HG02885 (cell line): ENCODE measurements at regions not wholly inside any gene's neighbourhood (a gene's known extent, or its start where the extent isn't known, plus 50 kb on each side); places are given as distances from the start of the nearest gene placed in this dataset.
"Not testable (repeated sequence)": the region's sequence is repeated elsewhere in the genome, so short reads cannot be mapped to it uniquely, and the experiment has no call there.

Experiments
- ATAC-seq: cut with Tn5 transposase; IDR thresholded peaks from one replicate; pipeline ENCODE4 v1.9.1; 2021; ENCODE audit warnings: mild to moderate bottlenecking; ENCODE audit not compliant: unreplicated experiment, poor library complexity

DNA sequence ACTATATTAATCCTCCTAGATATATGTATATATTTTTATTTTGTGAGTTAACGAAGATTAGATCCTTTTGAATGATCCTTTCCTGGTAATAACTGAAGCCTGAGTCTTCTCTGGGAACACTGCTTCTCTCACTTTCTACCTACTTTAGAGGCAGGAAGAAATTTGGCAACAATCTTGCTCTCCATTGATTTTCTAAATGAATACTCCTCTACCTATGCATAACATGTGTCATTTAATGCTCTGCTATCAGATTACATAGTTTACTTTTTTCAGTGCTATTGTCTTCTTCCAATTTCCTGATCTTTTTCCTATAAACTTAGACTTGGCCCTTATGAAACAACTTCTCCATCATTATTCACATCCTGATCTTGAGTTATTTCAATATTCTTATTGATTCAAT, 60.4 kb upstream of the PDHA2 start:
- ATAC-seq: no peak

DNA sequence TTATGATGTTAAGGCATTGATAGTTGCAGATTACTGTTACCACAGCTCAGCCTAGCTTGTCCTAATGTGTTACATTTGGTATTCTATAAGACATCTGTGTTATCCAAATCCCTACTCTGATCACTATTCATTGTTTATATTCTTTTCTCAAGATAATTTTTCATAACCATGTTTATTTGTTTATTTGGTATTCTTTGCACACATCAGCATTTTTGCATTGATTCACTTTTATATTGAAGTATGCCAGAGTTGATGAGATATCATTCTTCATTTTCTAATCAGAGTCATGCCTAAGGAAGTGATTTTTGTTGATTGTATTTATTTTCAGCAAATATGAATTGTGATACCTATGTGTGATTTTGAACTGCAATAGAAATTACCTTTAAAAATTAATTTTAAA, 61.2 kb upstream of the PDHA2 start:
- ATAC-seq: no peak

DNA sequence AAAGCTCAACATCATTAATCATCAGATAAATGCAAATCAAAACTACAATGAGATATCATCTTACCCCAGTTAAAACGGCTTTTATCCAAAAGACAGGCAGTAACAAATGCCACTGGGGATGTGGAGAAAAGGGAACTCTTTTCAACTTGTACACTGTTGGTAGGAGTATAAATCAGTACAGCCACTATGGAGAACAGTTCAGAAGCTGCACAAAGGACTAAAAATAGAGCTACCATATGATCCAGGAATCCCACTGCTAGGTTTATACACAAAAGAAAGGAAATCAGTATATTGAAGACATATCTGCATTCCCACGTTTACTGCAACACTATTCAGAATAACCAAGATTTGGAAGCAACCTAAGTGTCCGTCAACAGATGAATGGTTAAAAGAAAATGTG, 69.3 kb upstream of the PDHA2 start:
- ATAC-seq: not testable (repeated sequence)

DNA sequence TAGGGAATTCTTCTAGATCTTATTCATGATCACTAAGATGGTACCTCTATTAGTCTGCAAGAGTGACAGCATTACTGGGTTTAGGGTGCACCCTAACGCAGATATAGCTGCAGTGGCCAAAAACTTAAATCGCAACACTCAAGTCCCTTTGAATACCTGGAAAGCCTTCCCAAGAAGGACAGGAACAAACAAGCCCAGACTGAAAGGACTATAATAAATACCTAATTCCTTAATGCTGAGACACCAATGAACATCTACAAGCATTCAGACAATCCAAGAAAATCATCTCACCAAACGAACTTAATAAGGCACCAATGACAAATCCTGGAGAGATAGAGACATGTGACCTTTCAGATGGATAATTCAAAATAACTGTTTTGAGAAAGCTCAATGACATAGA, 74.9 kb upstream of the PDHA2 start:
- no peak for ATAC-seq

DNA sequence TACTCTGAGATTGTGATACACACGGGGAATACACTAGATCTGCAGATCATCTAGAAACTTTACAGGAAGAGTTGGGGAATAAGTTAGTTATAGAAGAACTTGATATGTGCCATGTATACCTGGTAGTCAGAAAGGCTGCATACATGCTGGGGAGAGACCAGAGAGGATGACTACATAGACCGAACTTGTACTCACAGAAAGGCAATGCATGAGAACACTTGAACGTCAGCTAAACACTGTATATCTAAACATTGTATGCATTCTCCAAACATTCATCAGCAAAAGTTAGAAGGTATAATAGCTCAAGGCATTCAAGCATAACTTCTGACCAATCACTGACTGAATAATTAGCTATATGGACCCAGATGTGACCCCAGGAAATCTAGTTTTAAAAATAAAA, 78.0 kb upstream of the PDHA2 start:
- no peak for ATAC-seq

DNA sequence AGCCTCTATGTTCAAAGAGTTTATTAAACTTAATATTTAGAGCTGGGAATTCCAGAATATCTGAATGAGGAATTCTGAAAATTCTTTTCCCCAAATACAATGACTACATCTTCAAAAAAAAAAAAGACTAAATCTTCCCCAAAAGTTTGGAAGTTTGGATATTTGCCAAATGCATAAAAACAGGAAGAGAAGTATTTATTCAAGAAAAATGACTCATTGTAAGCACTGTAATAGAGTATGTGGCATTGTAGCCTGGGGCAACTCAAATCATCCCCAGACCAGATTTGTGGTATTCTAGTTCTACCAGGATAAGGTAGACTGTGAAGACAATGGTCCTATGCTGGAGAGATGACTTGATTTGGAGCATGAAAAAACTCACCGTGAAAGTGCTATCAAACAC, 78.5 kb upstream of the PDHA2 start:
- no peak for ATAC-seq

DNA sequence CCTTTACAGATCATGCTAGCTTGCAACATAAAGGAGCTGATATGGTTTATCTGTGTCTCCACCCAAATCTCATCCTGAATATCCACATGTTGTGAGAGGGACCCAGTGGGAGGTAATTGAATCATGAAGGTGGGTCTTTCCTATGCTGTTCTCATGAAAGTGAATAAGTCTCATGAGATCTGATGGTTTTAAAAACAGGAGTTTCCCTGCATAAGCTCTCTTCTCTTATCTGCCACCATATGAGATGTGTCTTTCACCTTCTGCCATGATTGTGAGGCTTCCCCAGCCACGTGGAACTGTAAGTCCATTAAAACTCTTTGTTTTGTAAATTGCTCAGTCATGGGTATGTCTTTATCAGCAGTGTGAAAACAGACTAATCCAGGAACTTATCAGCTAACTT, 79.2 kb upstream of the PDHA2 start:
- not testable (repeated sequence) for ATAC-seq

DNA sequence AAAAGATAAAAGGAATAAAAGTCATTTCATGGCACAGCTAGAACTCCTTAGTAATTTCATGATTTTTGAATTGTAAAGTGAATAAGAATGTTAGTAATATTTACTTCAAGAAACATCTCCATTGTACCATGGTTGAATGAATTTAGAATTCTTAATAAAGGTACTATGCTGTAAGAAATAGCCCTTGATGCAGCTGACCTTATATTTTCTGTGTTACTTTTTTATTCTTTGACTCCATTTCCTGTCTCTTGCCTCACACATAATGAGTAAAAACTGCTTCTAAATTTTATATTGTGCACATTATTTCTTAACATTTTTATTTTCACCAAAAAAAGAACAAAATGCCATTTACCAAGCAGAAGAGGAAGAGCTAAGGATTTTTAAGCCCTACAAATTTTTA, 81.9 kb upstream of the PDHA2 start:
- no peak for ATAC-seq

DNA sequence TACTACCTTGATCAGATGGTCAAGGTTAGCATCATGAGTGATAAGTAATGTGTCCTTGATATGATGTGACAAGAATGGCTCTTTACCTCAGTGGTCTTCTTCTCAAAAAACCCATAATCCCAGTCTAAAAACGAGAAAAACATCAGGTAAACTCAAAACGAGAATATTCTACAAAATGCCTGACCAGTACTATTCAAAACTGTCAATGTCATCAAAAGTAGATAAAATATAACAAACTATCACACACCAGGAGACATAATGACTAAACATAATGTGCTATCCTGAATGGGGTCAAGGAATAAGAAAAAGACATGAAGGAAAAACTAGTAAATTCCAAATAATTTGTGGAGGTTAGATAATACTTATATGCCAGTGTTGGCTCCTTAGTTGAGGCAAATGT, 85.2 kb upstream of the PDHA2 start:
- no peak for ATAC-seq

DNA sequence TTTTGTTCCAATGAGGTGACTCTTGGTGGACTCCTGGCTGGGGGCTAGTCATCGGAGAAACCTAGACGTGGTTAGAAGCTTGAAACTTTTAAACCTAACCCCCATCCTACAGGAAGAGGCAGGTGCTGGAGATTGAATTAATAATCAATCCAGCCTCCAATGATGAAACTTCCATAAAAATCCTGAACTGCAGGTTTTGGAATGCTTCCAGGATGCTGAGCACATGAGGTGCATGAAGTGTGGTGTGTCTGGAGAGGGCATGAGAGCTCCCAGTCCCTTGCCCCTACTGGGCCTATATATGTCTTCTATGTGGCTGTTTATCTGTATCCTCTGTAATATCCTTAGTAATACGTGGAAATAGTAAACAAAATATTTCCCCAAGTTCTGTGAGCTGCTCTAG, 90.7 kb upstream of the PDHA2 start:
- ATAC-seq: no peak

DNA sequence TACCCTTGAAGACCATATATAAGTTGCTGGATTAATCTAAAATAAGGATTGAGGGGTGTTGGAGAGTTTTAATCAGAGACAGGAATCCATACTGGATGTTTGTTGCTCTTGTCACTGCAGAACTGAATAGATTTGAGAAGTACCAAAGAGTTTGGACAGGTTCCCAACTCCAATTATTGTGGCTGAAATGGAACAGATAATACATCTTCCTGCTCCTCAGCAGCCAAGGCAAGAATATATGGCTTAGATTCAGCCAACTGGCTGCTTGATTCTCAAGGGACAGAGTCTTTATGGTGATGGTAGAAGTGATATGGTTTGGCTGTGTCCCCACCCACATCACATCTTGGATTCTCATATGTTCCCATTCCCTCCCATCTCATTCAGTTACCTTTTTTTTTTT, 97.0 kb upstream of the PDHA2 start:
- no peak for ATAC-seq

DNA sequence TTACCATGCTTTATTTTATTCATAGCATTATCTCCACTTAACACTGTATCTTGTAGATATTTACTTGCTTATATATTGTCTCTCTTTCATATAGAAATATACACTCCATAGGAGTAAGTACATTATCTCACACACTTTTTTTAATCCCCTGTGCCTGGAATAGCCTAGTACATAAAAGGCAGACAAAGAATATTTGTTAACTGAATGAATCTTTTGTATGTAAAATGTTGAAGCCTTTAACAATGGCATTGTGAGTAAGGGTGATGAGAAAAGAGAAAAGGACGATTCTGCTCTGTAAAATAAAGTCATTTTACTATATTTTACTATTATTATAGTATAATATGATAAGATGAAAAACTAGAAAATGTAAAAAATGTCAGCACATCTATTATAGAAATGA, 97.7 kb upstream of the PDHA2 start:
- no peak for ATAC-seq

DNA sequence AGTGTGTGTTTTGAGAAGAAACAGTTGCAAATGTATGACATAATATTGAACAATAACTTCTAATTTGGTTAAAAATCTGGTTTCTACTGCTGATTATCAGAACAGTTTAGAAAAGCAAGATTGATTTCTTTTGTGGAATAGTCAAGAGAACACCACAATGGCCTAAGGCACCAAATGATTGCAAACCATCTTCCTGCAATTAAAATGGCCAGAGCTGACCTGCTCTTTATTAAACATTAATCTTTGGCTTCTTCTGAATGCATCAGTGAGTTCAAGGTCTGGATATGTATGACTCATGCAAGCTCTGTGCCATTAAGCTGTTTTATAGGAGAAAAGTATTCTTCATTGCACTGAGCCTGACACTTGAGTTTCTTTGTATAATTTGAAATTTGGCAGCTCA, 107.8 kb upstream of the PDHA2 start:
- ATAC-seq: no peak

DNA sequence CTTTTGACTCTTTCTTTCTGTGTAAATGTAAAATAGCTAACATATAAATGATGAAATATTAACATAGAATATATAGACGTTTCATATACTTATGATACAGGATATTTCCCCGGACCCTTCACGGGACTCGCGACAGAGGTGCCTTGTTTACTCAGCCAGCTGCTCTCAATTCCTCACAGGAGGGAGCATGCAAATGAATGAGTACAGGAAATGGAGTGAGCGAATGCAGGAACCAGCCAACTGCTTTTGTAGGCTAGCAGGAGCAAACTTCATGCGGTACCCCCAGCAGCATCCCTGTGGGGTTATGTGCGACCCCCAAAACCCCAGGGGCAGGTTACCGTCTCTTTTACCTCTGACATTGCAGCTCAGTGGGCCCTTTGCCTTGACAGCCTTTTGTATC, 110.3 kb upstream of the PDHA2 start:
- ATAC-seq: no peak

DNA sequence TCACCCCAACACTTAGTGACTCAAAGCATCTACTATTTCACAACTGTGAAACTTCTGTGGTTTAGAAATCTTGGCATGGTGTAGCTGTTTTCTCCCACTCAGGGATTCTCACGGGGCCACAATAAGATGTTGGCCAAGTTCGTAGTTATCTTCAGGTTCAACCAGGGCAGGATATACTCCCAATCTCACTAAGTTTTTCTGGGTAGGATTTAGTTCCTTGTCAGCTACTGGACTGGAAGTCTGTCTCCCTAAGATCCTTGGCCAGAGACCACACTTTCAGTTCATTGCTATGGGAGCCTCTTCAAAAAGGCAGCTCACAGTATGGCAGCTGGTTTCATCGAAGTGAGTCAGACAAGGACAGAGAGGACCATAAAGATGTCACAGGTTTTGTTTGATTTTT, 111.7 kb upstream of the PDHA2 start:
- ATAC-seq: no peak

DNA sequence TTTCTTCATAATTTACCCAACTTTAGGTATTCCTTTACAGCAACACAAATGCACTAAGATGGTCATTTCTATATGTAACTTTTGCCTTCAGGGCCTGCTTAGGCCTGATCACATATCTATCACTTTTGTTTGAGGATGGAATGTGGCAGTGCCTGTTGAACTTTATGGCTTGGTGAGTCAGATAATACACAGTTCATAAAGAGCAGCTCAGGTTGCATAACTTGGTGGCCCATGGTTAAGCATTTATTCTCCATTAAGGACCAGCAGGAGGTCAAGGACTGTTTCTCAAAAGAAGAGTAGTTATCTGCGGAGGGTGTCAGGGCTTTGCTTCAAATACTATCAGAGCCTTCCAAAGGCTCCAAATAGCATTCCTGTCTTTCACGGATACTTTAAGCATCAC, 124.1 kb upstream of the PDHA2 start:
- no peak for ATAC-seq

DNA sequence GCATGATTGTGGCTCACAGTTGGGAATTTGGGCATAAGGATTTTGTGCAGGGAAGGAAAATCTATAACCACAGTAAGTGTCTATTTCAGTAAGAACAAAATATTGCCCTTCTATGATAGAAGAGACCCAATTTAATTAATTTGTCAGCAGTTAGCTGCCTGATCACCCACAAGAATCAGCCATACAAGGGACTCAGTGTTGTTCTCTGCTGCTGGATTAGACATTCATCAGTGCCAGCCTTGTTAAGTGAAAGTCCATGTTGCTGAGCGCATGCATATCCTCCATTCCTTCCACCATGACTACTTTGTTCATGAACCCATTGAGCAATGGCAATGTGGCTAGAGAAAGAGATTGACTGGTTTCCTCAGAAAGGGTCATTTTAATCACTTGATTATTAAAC, 125.3 kb upstream of the PDHA2 start:
- no peak for ATAC-seq

DNA sequence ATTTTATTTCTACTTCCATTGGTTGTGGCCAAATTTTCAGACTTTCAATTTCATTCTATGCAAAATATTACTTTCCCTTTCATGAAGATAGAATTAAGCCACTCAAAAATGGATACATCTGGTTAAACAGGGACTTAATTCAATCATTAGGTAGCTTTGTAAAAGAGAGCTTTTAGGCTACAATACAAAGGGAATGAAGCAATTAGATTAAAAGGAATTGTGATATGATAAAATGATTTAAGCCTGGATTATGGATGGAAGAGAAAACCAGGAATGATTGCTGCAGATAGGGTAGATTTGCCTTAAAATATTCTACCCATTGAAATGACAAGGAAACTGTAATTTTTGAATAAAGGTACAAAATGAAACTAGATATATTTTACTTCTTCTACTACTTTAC, 134.6 kb upstream of the PDHA2 start:
- no peak for ATAC-seq

DNA sequence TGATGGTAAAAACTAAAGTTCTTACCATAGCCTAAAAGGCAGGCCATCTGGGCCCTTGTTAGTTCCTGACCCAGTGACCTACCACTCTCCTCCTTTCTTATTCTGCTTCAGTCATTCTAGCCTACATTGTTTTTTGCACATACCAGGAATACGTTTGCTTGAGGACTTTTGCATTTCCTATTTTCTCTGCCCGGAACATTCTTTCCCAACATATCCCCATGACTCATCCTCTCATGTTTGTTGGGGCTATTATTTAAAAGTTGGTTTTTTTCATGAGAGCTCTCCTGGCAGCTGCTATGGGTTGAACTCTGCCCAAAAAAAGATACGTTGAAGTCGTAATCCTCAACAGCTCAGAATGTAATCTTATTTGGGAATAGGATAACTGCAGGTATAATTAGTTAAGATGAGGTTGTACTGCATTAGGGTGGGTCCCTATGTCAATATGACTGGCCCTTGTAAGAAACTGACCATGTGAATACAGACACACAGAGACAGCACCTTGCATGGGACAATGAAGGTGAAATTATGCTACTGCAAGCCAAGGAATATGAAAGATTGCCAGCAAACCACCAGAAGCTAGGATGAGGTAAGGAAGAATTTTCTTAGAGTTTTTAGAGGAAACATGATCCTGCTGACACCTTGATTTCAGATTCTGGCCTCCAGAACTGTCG, 138.3 kb upstream of the PDHA2 start:
- no peak for ATAC-seq

DNA sequence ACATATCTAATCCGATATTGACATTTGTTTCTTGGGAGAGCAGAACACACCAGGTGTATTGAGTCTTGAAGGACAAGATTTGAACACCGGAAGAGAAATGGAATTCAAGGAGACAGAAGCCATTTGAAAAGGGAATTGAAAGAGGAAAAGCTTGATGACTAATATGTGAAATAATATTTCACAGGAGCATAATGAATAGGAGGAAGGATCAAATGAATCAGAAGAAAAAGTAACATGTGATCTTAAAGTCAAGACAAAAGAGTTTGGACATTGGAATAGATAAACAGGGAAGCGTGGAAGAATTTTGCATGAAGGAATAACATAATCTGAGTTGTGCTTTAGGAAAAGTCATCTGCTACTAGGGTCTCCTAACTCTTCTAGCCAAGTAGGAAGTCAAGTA, 145.5 kb upstream of the PDHA2 start:
- no peak for ATAC-seq

DNA sequence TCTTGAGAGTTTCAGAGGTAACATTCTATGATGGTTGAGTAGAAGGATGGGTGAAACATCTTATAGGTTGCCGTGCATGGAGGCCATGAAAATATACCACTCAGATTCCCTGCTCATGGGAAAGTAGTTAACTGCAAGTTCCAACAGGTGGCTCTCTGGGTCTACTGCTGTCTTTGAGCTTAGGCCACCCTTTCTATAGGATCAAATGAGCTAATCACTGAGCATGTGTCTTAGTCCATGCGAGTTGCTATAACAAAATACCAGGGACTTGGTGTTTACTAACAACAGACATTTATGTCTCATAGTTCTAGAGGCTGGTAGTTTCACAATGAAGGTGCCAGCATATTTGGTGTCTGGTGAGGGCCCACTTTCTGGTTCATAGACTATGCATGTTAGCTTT, 144.8 kb upstream of the UNC5C start:
- ATAC-seq: no peak

DNA sequence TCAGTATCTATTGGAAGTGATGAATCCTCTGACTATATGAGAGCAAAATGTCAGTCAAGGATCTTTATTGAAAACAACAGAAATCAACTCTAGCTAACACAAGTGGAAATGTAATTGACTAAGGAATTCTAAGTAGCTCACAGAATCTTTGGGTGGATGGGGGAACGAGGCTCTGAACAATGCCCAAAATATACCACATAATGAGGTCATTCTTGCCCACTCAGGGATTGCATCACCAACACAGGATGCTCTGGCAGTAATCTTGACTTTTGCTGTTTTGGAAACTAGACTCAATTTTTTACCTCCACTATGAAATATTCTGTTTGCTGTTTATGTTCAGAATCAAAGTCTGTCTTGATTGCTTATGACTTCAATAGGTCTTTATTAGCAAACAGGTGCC, 127.4 kb upstream of the UNC5C start:
- ATAC-seq: no peak

DNA sequence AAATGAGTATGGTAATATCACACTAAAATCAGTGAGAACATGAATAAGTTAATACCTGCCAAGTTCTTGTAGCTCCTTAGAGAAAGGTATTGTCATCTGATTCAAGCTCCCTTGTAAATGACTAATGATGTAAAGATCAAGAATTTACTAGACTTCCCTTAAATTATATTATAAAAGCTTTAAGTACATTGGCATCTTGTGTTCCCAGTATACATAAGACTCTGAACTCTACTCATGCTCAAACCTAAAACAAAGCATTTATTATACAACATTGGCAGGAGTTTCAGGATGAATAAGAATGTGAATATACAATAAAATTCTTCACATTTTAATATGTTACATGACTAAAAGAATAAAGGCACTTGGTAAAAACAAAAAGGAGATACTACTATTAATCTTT, 126.8 kb upstream of the UNC5C start:
- no peak for ATAC-seq
